ENCODE measurements at regions not wholly inside any gene's neighbourhood (a gene's known extent, or its start where the extent isn't known, plus 50 kb on each side); places are given as distances from the start of the nearest gene placed in this dataset.

GRCh38 chr6:139538366-139538765, 163.9 kb upstream of the CITED2 start:
- no peak for TF ChIP-seq CTCF (IDR thresholded peaks at IDR 0.05; ENCODE audit: low read length)
- no peak for TF ChIP-seq EZH2 (IDR thresholded peaks at IDR 0.05; ENCODE audit: borderline replicate concordance, low read length)
